ENCODE measurements at regions not wholly inside any gene's neighbourhood (a gene's known extent, or its start where the extent isn't known, plus 50 kb on each side); places are given as distances from the start of the nearest gene placed in this dataset.

DNA sequence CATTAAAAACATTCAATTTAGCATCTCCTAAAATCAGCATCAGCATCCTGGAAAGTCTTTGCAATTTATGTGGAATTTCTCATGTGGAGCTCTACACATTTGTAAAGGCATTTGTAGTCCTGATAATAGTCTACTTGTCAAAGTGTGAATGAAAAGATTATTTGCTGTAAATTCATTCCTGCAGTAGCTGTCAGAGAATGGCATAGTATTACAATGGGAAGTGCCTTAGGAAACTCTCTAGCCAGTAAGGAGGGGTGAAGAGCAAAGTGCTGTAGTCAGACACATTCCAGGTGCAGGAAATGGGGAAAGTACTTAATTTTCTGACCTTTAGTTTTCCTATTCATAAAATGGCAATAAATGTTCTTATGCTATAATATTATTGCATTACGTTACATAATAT is 627.9 kb downstream of the KCTD16 start:
- no peak for TF ChIP-seq POLR2A (IDR thresholded peaks at IDR 0.05; ENCODE audit: low read depth, low read length)
- TF ChIP-seq, protein P1, sequence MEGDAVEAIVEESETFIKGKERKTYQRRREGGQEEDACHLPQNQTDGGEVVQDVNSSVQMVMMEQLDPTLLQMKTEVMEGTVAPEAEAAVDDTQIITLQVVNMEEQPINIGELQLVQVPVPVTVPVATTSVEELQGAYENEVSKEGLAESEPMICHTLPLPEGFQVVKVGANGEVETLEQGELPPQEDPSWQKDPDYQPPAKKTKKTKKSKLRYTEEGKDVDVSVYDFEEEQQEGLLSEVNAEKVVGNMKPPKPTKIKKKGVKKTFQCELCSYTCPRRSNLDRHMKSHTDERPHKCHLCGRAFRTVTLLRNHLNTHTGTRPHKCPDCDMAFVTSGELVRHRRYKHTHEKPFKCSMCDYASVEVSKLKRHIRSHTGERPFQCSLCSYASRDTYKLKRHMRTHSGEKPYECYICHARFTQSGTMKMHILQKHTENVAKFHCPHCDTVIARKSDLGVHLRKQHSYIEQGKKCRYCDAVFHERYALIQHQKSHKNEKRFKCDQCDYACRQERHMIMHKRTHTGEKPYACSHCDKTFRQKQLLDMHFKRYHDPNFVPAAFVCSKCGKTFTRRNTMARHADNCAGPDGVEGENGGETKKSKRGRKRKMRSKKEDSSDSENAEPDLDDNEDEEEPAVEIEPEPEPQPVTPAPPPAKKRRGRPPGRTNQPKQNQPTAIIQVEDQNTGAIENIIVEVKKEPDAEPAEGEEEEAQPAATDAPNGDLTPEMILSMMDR (conservative IDR thresholded peaks at IDR 0.05; ENCODE audit: low read depth, low read length) = no peak
- TF ChIP-seq MXI1 (IDR thresholded peaks at IDR 0.05; ENCODE audit: borderline replicate concordance, low read depth, low read length) = no peak
- TF ChIP-seq BHLHE40 (IDR thresholded peaks at IDR 0.05; ENCODE audit: low read depth, low read length) = no peak

Measured in IMR-90 (cell line).